ENCODE measurements at regions not wholly inside any gene's neighbourhood (a gene's known extent, or its start where the extent isn't known, plus 50 kb on each side); places are given as distances from the start of the nearest gene placed in this dataset.
"Not testable (repeated sequence)": the region's sequence is repeated elsewhere in the genome, so short reads cannot be mapped to it uniquely, and the experiment has no call there.

- not testable (repeated sequence) for TF ChIP-seq EZH2 (IDR thresholded peaks at IDR 0.05; ENCODE audit: low read length); CTCF (optimal IDR thresholded peaks at IDR 0.05 in 1 of 3, IDR thresholded peaks at IDR 0.05 in 1 of 3, conservative IDR thresholded peaks at IDR 0.05 in 1 of 3; ENCODE audit: extremely low read depth in 1 of 3, insufficient read depth in 2 of 3, low read length in 3 of 3)
These were observed 67.5 kb upstream of the TRABD2B start for GRCh38 chr1:48064693-48065092.
